ENCODE measurements at regions not wholly inside any gene's neighbourhood (a gene's known extent, or its start where the extent isn't known, plus 50 kb on each side); places are given as distances from the start of the nearest gene placed in this dataset.

GRCh38 chr12:104823985-104824461 lies 134.1 kb downstream of the SLC41A2 start:
- Histone ChIP-seq H3K27me3 (no peaks in the 10 kb centered on the region), H3K4me1 (no peaks in the 10 kb centered on the region), H3K4me3 (ENCODE audit: low read depth, low read length) (no peak overlapping the region), H3K9me3 (no peaks in the 10 kb centered on the region; the same call in 1 of the 2 replicates), H3K36me3 (no peaks in the 10 kb centered on the region)
- no peak for TF ChIP-seq CTCF (IDR thresholded peaks at IDR 0.05; ENCODE audit: low read depth, low read length)
- no peak for DNase-seq

DNA sequence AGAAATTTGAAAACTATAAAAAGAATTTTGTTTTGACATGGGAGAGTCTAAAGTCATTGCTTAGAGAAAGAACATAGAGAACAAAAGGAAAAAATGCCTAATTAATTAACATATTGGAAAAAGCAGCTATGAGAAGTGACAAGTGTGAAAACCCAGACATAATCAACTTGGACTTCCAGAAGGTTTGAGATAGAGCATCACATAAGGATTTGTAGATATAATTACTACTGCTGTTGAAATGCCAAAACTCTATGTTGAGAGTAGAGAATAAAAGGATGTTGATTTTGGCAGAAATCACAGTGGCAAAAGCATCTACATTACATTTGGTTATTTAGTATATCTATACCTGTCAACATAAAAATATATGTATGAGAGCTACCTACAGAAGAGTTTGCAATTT lies 135.1 kb downstream of the SLC41A2 start:
- TF ChIP-seq CTCF (IDR thresholded peaks at IDR 0.05; ENCODE audit: low read depth, low read length), result no peak
- Histone ChIP-seq H3K4me1 (no peaks in the 10 kb centered on the region), H3K27me3 (no peaks in the 10 kb centered on the region), H3K9me3 (no peaks in the 10 kb centered on the region; the same call in 1 of the 2 replicates), H3K4me3 (ENCODE audit: low read depth, low read length) (no peak overlapping the region), H3K36me3 (no peaks in the 10 kb centered on the region)
- DNase-seq, result no peak

GRCh38 chr12:104816845-104817503 lies 141.1 kb downstream of the SLC41A2 start:
- no peak for DNase-seq
- H3K36me3 ChIP-seq, result no peaks in the 10 kb centered on the region
- no peaks in the 10 kb centered on the region for H3K27me3 ChIP-seq
- no peaks in the 10 kb centered on the region for H3K9me3 ChIP-seq
- no peak overlapping the region for H3K4me3 ChIP-seq (ENCODE audit: low read depth, low read length)
- no peak for TF ChIP-seq CTCF (IDR thresholded peaks at IDR 0.05; ENCODE audit: low read depth, low read length)
- H3K4me1 ChIP-seq, result no peaks in the 10 kb centered on the region

- Histone ChIP-seq H3K4me1 (no peaks in the 10 kb centered on the region), H3K9me3 (no peaks in the 10 kb centered on the region), H3K4me3 (ENCODE audit: low read depth, low read length) (no peak overlapping the region), H3K27me3 (no peaks in the 10 kb centered on the region), H3K36me3 (no peaks in the 10 kb centered on the region)
- DNase-seq, result no peak
- no peak for TF ChIP-seq CTCF (IDR thresholded peaks at IDR 0.05; ENCODE audit: low read depth, low read length)
Measured at GRCh38 chr12:104815935-104816334, 142.2 kb downstream of the SLC41A2 start.

GRCh38 chr12:104814944-104815343 lies 143.1 kb downstream of the SLC41A2 start:
- no peak for TF ChIP-seq CTCF (IDR thresholded peaks at IDR 0.05; ENCODE audit: low read depth, low read length)
- Histone ChIP-seq H3K36me3 (no peaks in the 10 kb centered on the region), H3K27me3 (no peaks in the 10 kb centered on the region), H3K4me3 (ENCODE audit: low read depth, low read length) (no peak overlapping the region), H3K9me3 (no peaks in the 10 kb centered on the region), H3K4me1 (no peaks in the 10 kb centered on the region)
- no peak for DNase-seq

Data from BE2C (cell line).